SK-N-SH treated with all-trans-retinoic acid at 6 μM for 48 hours (cell line): ENCODE measurements at regions not wholly inside any gene's neighbourhood (a gene's known extent, or its start where the extent isn't known, plus 50 kb on each side); places are given as distances from the start of the nearest gene placed in this dataset.

Experiments used
- ATAC-seq: fragments of 200-7000 bp; cut with Tn5 transposase; 3 replicates; pipeline ENCODE4 v1.9.1; 2020; ENCODE audit warnings: mild to moderate bottlenecking, moderate library complexity
- ARNTL ChIP-seq: fragments of 450-650 bp; formaldehyde crosslinking; IDR thresholded peaks from 2 replicates; pipeline ENCODE4 v1.5.0; 2020; ENCODE audit warnings: low read depth, mild to moderate bottlenecking, moderate library complexity, borderline replicate concordance
- BACH2 ChIP-seq: fragments of 250-450 bp; sonication (Bioruptor Pico); IDR thresholded peaks from 2 replicates; pipeline ENCODE4 v1.9.0; 2021; ENCODE audit warnings: mild to moderate bottlenecking, borderline replicate concordance
- CREB5 ChIP-seq: fragments of 250-450 bp; sonication (Bioruptor Pico); IDR thresholded peaks from 2 replicates; pipeline ENCODE4 v1.5.1; 2020; ENCODE audit warnings: low read depth, mild to moderate bottlenecking, moderate library complexity
- CSDC2 ChIP-seq: fragments of 250-450 bp; sonication (Bioruptor Pico); IDR thresholded peaks from 2 replicates; pipeline ENCODE4 v1.5.0; 2020; ENCODE audit warnings: mild to moderate bottlenecking, moderate library complexity
- CSRNP3 ChIP-seq: fragments of 250-450 bp; sonication (Bioruptor Pico); IDR thresholded peaks from 2 replicates; pipeline ENCODE4 v1.5.1; 2021; ENCODE audit warnings: mild to moderate bottlenecking, moderate library complexity
- ESRRG ChIP-seq: fragments of 250-450 bp; sonication (Bioruptor Pico); IDR thresholded peaks from 2 replicates; pipeline ENCODE4 v1.6.1; 2021; ENCODE audit warnings: mild to moderate bottlenecking
- GLIS3 ChIP-seq: fragments of 250-450 bp; sonication (Bioruptor Pico); IDR thresholded peaks from 2 replicates; pipeline ENCODE4 v1.5.0; 2020; ENCODE audit warnings: mild to moderate bottlenecking, moderate library complexity
- ISL1 ChIP-seq: fragments of 250-450 bp; sonication (Bioruptor Pico); IDR thresholded peaks from 2 replicates; pipeline ENCODE4 v2.1.2; 2022; ENCODE audit warnings: mild to moderate bottlenecking, moderate library complexity
- OSR1 ChIP-seq: fragments of 250-450 bp; sonication (Bioruptor Pico); IDR thresholded peaks from 2 replicates; pipeline ENCODE4 v1.8.0; 2022; ENCODE audit warnings: moderate library complexity, mild to moderate bottlenecking, inconsistent platforms
- PATZ1 ChIP-seq: fragments of 250-450 bp; sonication (Bioruptor Pico); IDR thresholded peaks from 2 replicates; pipeline ENCODE4 v1.8.0; 2020; ENCODE audit warnings: mild to moderate bottlenecking, moderate library complexity, borderline replicate concordance
- POU6F1 ChIP-seq: fragments of 250-450 bp; sonication (Bioruptor Pico); IDR thresholded peaks from 2 replicates; pipeline ENCODE4 v1.8.0; 2021; ENCODE audit warnings: low read depth, mild to moderate bottlenecking, moderate library complexity, borderline replicate concordance
- PPARA ChIP-seq: fragments of 250-450 bp; sonication (Bioruptor Pico); IDR thresholded peaks from 2 replicates; pipeline ENCODE4 v1.5.0; 2020; ENCODE audit warnings: mild to moderate bottlenecking, borderline replicate concordance
- RARB ChIP-seq: fragments of 250-450 bp; sonication (Bioruptor Pico); IDR thresholded peaks from 2 replicates; pipeline ENCODE4 v1.8.0; 2021; ENCODE audit warnings: mild to moderate bottlenecking, moderate library complexity
- SNAI2 ChIP-seq: fragments of 250-450 bp; sonication (Bioruptor Pico); IDR thresholded peaks from 2 replicates; pipeline ENCODE4 v1.5.0; 2020; ENCODE audit warnings: mild to moderate bottlenecking, moderate library complexity
- TCF4 ChIP-seq: fragments of 250-450 bp; sonication (Bioruptor Pico); IDR thresholded peaks from 2 replicates; pipeline ENCODE4 v1.8.0; 2021; ENCODE audit warnings: mild to moderate bottlenecking, moderate library complexity, borderline replicate concordance
- TOX ChIP-seq: fragments of 250-450 bp; sonication (Bioruptor Pico); IDR thresholded peaks from 2 replicates; pipeline ENCODE4 v1.8.0; 2021; ENCODE audit warnings: mild to moderate bottlenecking, moderate library complexity, borderline replicate concordance
- TSHZ2 ChIP-seq: fragments of 250-450 bp; sonication (Bioruptor Pico); IDR thresholded peaks from 2 replicates; pipeline ENCODE4 v1.5.0; 2020; ENCODE audit warnings: mild to moderate bottlenecking, moderate library complexity
- ZC3H10 ChIP-seq: fragments of 250-450 bp; sonication (Bioruptor Pico); IDR thresholded peaks from 2 replicates; pipeline ENCODE4 v1.5.1; 2021; ENCODE audit warnings: mild to moderate bottlenecking, moderate library complexity
- ZFP3 ChIP-seq: fragments of 250-450 bp; sonication (Bioruptor Pico); IDR thresholded peaks from 2 replicates; pipeline ENCODE4 v1.5.0; 2020; ENCODE audit warnings: mild to moderate bottlenecking, moderate library complexity
- ZNF565 ChIP-seq: fragments of 450-650 bp; formaldehyde crosslinking; conservative IDR thresholded peaks from 2 replicates; pipeline ENCODE4 v1.5.0; 2020; ENCODE audit warnings: low read depth, mild to moderate bottlenecking, moderate library complexity
- ZNF8 ChIP-seq: fragments of 450-650 bp; formaldehyde crosslinking; IDR thresholded peaks from 2 replicates; pipeline ENCODE4 v1.5.0; 2020; ENCODE audit warnings: mild to moderate bottlenecking, moderate library complexity

GRCh38 chr5:116664988-116665387, 90.4 kb upstream of the SEMA6A start:
- TF ChIP-seq SNAI2 (no peak), ARNTL (CRISPR knock-in tag) (no peak), PATZ1 (CRISPR knock-in tag) (no peak), ZC3H10 (no peak), ZNF565 (CRISPR knock-in tag) (no peak), ESRRG (CRISPR knock-in tag) (no peak), CSDC2 (CRISPR knock-in tag) (no peak), PPARA (CRISPR knock-in tag) (no peak), ZFP3 (CRISPR knock-in tag) (no peak), RARB (CRISPR knock-in tag) (no peak), POU6F1 (CRISPR knock-in tag) (no peak), GLIS3 (CRISPR knock-in tag) (no peak), ISL1 (CRISPR knock-in tag) (no peak), BACH2 (no peak), OSR1 (no peak)
- ATAC-seq: no peak

GRCh38 chr5:116663081-116663480, 88.5 kb upstream of the SEMA6A start:
- no peak for ATAC-seq

GRCh38 chr5:116661419-116661818, 86.8 kb upstream of the SEMA6A start:
- ATAC-seq: no peak
- TF ChIP-seq BACH2: no peak
- TF ChIP-seq CSRNP3 (CRISPR knock-in tag): no peak
- no peak for TF ChIP-seq ARNTL (CRISPR knock-in tag)
- no peak for TF ChIP-seq OSR1
- no peak for TF ChIP-seq PPARA (CRISPR knock-in tag)
- no peak for TF ChIP-seq ESRRG (CRISPR knock-in tag)
- no peak for TF ChIP-seq CREB5 (CRISPR knock-in tag)
- TF ChIP-seq ZC3H10: no peak
- no peak for TF ChIP-seq ISL1 (CRISPR knock-in tag)
- no peak for TF ChIP-seq TCF4 (CRISPR knock-in tag)
- no peak for TF ChIP-seq RARB (CRISPR knock-in tag)
- TF ChIP-seq ZNF8 (CRISPR knock-in tag): no peak
- no peak for TF ChIP-seq CSDC2 (CRISPR knock-in tag)
- no peak for TF ChIP-seq ZFP3 (CRISPR knock-in tag)
- TF ChIP-seq ZNF565 (CRISPR knock-in tag): no peak
- TF ChIP-seq TSHZ2 (CRISPR knock-in tag): no peak
- TF ChIP-seq SNAI2: no peak
- no peak for TF ChIP-seq POU6F1 (CRISPR knock-in tag)

More at GRCh38 chr5:116663081-116663480, 88.5 kb upstream of the SEMA6A start:
- TF ChIP-seq POU6F1 (CRISPR knock-in tag): no peak
- TF ChIP-seq TOX (CRISPR knock-in tag): no peak
- no peak for TF ChIP-seq PPARA (CRISPR knock-in tag)
- TF ChIP-seq ARNTL (CRISPR knock-in tag): no peak
- TF ChIP-seq SNAI2: no peak
